HG03354 (cell line): ENCODE measurements at regions not wholly inside any gene's neighbourhood (a gene's known extent, or its start where the extent isn't known, plus 50 kb on each side); places are given as distances from the start of the nearest gene placed in this dataset.

Experiments used
- ATAC-seq: cut with Tn5 transposase; IDR thresholded peaks from one replicate; pipeline ENCODE4 v1.9.1; 2021; ENCODE audit warnings: mild to moderate bottlenecking; ENCODE audit not compliant: unreplicated experiment, poor library complexity, severe bottlenecking

DNA sequence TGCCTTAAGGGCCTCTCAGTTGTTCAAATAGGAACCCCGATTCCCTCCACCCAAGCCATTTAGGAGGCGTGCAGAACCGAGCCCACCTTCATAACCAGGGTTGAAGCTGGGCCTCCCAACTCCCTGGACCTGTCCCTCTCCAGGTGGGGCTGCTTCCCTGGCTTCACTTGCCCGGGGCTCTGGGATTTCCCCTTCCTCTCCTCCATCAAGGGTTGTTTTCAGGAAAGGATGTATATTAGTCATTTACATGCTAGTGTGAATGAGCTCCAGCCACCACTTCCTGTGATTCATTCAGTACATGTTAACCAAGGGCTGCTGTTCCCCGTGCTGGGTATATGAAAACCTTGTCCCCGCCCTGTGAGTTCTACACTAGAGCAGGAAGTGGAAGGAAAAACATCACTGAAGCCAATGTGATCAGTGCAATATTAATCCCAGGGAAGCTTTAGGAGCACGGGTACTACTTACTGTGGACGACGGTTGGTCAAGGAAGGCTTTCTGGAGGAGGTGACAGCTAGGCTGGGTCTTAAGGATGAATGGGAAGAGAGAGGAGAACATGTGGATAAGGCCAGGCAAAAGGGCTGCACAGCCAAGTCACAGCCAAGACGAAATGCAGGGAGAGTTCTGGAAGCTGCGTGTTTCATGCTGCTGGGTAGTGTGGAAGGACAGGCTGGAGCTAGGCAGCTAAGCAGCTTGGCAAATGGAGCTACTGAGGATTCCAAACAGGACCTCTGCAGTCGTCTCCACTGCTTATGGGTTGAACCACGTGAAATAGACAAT lies 150.1 kb upstream of the SHH start:
- ATAC-seq = no peak

- ATAC-seq = no peak
Observed at GRCh38 chr7:155961241-155962190, 149.3 kb upstream of the SHH start.

DNA sequence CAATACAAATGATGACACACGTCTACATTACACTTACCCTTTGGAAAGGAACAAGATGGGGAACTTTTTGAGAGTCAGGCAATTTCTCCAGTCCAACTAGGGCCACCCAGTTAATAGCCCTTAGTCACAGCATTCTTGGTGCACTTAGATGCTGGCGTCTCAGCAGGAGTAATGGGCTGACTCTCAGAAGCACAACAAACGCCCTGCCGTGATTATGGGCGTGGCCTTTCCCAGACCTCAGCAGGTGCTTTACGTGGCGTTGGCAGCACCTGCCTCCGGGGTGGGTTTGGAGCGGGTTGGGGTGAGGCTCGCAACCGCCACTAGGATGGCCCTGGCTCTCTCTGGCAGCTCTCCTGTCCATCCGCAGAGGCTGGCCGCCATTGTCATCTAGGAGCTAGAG lies 147.6 kb upstream of the SHH start:
- no peak for ATAC-seq

DNA sequence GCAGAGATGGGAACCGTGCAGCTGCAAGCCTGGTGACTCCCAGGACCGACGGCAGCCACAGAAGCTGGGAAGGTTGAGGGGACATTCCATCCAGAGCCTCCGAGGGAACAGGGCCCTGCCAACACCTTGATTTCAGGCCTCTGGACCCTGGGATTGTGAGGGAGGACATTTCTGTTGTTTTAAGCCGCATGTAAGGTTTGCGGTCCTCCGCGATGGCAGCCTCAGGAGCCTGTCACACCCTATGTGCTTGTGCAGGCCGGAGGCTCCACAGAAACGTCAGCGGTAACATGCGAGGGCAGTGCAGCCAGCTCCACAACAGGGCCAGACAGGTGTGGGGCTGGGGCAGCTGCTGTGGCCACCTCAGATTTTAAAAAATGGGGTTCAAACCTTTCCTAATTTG lies 144.7 kb upstream of the SHH start:
- ATAC-seq = no peak

DNA sequence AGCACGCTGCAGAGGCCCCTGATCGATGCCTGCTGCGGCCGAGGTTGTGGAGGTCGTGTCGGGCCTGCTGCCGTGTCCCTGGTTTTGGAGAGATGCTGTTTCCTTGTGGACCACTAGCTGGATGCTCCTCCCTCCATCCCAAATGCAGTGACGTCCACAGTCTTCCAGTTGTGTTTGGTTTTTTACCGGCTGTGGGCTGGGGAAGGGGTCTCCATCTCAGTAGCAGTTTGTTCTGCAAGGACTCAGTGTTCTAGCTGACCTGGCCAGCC lies 143.0 kb upstream of the SHH start:
- no peak for ATAC-seq

DNA sequence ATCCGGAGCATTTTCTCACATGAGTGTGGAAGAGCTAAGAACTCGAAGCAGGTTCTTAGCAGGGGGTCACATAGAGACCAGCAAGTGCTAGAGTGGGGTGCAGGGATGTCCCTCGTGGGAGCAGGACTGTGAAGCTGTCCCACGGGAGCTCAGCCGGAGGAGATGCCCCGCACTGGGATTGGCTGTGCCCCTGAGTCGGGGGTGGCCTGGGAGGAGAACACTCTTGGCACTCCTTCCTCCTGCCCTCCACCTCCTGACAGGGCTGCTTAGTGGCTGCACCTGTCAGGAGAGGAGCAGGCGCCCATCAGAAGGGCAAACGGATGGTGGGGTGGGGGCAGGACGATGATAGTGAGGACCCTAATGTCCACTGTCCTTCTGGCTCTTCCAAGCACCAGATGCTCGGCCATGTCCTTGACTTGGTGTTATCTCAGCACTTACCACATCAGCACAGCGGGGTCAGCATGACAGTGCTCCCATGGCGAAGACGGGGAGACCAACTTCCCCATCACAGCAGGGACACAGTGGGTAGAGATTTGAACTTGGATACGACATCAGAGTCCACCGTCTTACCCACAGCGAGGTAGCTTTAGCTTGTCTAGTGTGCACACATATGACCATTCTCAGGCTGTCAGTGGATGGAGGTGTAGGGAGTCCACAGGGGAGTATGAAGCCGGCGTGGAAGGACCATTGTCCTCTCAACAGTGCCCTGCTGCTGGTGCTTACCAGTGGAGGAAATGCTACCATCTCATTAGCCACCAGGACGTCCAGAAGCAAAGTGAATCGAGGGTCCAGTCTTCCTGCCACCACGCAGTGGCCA lies 142.5 kb upstream of the SHH start:
- ATAC-seq = no peak

DNA sequence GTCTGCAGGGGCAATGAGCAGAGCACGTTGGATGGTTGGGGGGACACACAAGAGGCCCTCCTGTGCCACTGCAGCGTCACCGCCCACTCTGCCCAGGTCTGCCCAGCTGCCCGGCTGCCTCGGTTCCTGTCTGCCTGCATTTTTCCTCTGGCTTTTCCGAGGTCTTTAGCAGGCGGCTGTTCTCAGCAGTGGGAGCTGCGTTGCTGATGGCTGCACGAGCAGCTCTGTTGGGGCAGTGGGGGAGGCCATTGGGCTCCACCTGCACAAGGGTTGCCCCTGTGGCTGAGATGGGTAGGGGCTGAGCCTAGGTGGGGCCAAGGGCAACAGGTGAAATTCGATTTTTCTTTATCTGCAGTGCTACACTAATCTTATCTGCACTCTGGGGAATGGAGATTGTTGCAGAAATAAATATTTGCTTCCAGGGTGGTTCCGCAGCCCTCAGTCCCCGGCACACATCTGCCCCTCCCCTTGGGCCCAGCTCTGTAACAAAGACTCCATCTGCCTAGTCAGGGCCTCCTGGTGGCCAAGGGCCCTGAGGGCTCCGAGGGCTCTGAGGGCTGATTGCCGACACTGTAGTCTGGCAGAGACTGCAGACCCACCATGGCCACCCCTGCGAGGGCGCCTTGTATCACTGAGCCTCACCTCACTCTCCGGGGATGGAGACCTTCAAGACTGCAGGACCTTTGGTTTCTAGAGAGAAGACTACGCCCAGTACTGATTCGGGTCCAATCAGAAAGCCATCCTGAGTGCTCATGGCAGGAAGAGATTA lies 141.7 kb upstream of the SHH start:
- ATAC-seq = no peak

DNA sequence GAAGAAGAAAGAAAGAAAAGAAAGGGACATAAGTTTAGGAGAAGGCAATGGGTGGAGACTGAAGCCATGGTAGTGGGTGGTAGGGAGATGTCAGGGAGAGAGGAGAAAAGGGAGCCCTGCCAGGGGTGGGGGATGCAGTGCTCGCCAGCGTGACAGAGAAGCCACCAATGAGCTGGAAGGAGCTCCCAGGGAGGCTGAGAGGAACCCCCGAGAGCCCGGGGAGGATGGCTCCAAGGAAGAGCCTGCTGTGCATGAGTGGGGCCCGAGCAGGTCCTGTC lies 141.2 kb upstream of the SHH start:
- no peak for ATAC-seq

GRCh38 chr7:155951554-155952158 lies 139.4 kb upstream of the SHH start:
- no peak for ATAC-seq

GRCh38 chr7:155950898-155951553 lies 138.8 kb upstream of the SHH start:
- no peak for ATAC-seq

DNA sequence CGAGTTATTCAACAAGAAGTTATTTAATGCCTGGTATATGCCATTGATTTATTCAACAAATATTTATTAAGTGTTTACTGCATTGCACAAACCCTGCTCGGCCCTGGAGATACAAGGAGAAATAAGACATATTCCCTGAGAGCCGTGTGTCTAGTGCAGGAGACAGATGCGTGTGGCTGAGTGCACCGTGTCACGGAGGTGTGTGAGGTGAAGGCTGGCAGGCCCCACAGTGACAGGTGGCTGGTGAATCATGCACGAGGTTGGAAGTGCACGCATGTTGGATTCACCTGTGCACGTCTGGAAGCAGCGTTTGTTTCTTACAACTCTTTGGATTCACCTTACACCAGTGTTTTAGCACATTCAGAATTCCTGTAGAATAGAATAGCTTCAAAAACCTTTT lies 136.6 kb upstream of the SHH start:
- no peak for ATAC-seq

DNA sequence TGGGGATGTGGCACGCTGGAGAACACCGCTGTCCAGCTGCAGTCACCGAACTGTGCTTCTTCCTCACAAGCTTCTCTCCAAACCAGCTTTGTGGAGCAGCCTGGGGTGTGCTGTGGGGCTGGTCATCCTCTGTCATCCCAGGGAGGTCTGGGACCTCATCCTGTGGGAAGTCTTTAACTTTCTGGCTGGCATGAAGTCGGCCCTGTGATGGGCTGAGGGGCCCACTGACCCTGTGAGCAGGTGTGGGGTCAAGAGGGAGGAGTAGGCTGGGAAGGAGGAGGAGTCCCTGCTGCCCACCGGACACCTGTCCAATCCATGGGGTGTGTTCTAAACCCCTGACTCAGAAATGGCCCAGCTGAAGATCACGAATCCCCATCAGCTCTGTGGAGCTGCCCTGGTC lies 136.2 kb upstream of the SHH start:
- ATAC-seq = no peak

DNA sequence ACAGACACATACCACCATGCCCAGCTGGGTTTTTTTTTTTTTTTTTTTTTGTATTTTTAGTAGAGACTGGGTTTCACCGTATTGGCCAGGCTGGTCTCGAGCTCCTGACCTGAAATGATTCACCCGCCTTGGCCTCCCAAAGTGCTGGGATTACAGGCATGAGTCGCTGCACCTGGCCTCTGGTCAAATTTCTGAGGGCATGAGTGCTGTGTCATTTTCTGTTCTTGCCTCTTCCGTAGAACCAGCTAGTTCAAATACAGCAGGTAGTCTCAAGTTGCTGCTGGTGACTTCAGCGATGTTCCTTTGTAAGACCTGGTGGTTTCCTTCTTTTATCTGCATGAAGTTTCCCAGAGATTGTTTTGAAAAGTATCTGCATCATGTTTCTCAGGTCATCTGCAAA lies 134.8 kb upstream of the SHH start:
- no peak for ATAC-seq

DNA sequence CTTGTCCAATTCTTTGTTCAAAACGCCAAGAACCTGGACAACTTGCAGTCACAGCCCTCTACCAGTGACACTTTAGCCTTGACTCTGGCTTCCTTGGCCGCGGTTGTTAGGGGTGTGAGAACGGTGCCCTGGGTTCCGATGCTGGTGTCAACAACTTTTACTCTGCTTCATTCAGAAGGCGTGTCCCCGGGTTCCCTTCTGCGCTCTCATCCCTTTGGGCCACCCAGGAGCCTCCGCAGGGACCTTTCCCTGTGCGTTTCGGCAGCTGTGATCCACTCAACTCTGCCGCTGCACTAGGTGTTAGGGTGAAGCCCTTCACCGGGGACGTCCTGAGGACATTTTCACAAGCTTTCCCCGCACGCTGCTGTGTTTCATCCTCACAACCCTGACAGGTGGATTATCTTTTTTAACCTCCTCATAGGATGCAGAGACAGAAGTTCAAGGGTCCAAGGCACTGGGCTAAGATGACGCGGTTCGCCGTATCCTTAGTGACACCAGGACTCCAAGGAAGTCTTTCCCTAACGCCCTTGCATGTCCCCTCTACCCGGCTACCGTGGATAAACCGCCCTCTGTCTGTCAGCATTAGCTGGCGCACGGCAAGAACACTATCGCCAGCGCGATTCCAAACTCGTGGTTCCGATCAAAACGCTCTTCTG lies 133.5 kb upstream of the SHH start:
- no peak for ATAC-seq

DNA sequence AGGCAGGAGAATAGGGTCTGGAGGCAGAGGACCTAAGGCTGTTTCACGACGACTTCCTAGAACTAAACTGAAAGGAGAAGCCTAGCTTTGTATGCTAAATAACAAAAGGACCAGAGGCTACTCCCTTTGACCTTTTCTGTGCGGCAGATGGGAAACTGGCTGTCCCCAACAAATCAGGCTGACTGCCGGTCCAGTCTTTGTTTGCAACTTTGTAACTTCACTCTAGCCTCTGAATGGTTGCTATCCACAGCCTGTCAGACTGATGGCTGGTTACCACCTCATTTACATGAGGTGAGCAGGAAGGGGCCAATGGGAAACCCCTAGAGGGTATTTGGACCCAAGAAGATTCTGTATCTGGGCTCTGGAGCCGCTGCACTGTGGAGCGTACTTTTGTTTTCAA lies 132.6 kb upstream of the SHH start:
- no peak for ATAC-seq

DNA sequence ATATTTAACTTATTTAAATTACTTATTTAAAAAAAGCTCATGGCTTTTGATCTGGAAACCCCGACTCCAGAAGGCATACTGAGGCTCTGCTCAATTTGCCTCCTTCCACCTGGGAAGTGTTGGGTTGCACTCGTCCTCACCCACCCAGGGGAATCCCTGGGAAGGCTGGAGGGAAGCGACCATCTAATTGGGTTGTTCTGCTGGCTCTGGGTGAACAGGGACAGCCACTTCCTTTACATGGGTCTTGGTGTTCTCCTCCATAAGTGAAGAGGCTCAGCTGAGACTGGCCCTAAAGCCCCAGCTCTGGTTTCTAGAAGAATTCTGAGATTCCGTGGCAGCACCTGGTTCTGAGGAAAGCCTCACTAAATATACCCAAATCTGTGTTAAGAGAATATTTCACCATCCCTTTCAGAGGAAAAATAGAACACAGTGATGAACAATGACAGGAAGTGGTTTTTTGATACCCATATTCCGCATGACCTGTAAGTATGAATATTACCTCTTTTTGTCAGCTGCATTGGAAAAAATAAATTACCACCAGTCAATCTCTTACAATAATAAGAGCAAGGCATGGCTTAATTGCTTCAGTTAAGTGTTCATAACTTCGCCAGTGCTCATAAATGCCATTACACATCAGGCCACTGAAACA lies 131.1 kb upstream of the SHH start:
- ATAC-seq = no peak

- ATAC-seq = no peak
Observed at GRCh38 chr7:155942226-155942950, 130.1 kb upstream of the SHH start.

- no peak for ATAC-seq
Observed at GRCh38 chr7:155941688-155942087, 129.4 kb upstream of the SHH start.
